ENCODE measurements at regions not wholly inside any gene's neighbourhood (a gene's known extent, or its start where the extent isn't known, plus 50 kb on each side); places are given as distances from the start of the nearest gene placed in this dataset.

DNA sequence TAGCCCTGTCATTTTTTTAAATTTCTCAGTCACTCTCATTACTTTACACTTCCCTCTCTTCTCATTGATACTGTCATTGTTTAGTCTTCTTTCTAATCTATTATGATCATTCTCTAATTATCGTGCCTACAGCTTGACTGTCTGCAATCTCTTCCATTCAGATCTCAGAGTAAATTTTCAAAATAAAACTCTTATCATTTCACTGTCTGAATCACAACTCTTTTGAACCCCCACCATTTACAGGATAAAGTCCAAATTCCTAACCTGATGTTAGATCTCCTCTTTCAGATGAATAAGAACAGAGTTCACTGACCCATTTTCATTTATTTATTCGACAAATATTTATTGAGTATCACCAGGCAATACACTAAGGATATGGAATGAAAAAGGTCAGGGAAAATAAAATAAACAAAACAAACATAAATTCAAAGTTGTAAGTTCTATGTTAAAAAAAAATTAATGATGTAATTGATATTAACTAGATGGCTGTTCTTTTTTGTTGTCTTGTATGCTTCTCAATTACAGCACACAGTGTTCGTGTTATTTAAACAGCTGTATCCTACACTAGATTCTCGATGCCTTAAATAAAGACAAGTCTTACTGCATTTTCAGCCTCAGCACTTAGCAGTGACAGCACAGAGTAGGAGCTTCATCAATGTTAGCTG, 631.0 kb downstream of the IRS1 start (continued):
- no peak for TF ChIP-seq ZNF562 (CRISPR knock-in tag; IDR thresholded peaks at IDR 0.05; ENCODE audit: borderline replicate concordance)
- TF ChIP-seq, protein P1, sequence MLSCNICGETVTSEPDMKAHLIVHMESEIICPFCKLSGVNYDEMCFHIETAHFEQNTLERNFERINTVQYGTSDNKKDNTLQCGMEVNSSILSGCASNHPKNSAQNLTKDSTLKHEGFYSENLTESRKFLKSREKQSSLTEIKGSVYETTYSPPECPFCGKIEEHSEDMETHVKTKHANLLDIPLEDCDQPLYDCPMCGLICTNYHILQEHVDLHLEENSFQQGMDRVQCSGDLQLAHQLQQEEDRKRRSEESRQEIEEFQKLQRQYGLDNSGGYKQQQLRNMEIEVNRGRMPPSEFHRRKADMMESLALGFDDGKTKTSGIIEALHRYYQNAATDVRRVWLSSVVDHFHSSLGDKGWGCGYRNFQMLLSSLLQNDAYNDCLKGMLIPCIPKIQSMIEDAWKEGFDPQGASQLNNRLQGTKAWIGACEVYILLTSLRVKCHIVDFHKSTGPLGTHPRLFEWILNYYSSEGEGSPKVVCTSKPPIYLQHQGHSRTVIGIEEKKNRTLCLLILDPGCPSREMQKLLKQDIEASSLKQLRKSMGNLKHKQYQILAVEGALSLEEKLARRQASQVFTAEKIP (CRISPR knock-in tag; IDR thresholded peaks at IDR 0.05; ENCODE audit: borderline replicate concordance) = no peak
- no peak for TF ChIP-seq MXD4 (CRISPR knock-in tag; IDR thresholded peaks at IDR 0.05)
- no peak for TF ChIP-seq ZNF619 (CRISPR knock-in tag; IDR thresholded peaks at IDR 0.05)
- TF ChIP-seq, protein P2, sequence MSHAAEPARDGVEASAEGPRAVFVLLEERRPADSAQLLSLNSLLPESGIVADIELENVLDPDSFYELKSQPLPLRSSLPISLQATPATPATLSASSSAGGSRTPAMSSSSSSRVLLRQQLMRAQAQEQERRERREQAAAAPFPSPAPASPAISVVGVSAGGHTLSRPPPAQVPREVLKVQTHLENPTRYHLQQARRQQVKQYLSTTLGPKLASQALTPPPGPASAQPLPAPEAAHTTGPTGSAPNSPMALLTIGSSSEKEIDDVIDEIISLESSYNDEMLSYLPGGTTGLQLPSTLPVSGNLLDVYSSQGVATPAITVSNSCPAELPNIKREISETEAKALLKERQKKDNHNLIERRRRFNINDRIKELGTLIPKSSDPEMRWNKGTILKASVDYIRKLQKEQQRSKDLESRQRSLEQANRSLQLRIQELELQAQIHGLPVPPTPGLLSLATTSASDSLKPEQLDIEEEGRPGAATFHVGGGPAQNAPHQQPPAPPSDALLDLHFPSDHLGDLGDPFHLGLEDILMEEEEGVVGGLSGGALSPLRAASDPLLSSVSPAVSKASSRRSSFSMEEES (CRISPR knock-in tag; IDR thresholded peaks at IDR 0.05) = no peak
- TF ChIP-seq, protein P3, sequence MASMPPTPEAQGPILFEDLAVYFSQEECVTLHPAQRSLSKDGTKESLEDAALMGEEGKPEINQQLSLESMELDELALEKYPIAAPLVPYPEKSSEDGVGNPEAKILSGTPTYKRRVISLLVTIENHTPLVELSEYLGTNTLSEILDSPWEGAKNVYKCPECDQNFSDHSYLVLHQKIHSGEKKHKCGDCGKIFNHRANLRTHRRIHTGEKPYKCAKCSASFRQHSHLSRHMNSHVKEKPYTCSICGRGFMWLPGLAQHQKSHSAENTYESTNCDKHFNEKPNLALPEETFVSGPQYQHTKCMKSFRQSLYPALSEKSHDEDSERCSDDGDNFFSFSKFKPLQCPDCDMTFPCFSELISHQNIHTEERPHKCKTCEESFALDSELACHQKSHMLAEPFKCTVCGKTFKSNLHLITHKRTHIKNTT (CRISPR knock-in tag; IDR thresholded peaks at IDR 0.05) = no peak
- no peak for TF ChIP-seq KLF9 (CRISPR knock-in tag; IDR thresholded peaks at IDR 0.05; ENCODE audit: low read depth)
- no peak for TF ChIP-seq GPN1 (CRISPR knock-in tag; IDR thresholded peaks at IDR 0.05; ENCODE audit: borderline replicate concordance)
- TF ChIP-seq ZNF570 (CRISPR knock-in tag; IDR thresholded peaks at IDR 0.05; ENCODE audit: borderline replicate concordance) = no peak
- TF ChIP-seq, protein P4, sequence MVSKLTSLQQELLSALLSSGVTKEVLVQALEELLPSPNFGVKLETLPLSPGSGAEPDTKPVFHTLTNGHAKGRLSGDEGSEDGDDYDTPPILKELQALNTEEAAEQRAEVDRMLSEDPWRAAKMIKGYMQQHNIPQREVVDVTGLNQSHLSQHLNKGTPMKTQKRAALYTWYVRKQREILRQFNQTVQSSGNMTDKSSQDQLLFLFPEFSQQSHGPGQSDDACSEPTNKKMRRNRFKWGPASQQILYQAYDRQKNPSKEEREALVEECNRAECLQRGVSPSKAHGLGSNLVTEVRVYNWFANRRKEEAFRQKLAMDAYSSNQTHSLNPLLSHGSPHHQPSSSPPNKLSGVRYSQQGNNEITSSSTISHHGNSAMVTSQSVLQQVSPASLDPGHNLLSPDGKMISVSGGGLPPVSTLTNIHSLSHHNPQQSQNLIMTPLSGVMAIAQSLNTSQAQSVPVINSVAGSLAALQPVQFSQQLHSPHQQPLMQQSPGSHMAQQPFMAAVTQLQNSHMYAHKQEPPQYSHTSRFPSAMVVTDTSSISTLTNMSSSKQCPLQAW (CRISPR knock-in tag; IDR thresholded peaks at IDR 0.05) = no peak
- no peak for TF ChIP-seq ARID2 (CRISPR knock-in tag; IDR thresholded peaks at IDR 0.05; ENCODE audit: borderline replicate concordance)
- no peak for TF ChIP-seq ZBTB21 (CRISPR knock-in tag; IDR thresholded peaks at IDR 0.05)
- TF ChIP-seq ZNF839 (CRISPR knock-in tag; IDR thresholded peaks at IDR 0.05; ENCODE audit: borderline replicate concordance) = no peak
- TF ChIP-seq U2AF1 (optimal IDR thresholded peaks at IDR 0.05; ENCODE audit: low read depth, low read length) = no peak
- TF ChIP-seq, protein P5, sequence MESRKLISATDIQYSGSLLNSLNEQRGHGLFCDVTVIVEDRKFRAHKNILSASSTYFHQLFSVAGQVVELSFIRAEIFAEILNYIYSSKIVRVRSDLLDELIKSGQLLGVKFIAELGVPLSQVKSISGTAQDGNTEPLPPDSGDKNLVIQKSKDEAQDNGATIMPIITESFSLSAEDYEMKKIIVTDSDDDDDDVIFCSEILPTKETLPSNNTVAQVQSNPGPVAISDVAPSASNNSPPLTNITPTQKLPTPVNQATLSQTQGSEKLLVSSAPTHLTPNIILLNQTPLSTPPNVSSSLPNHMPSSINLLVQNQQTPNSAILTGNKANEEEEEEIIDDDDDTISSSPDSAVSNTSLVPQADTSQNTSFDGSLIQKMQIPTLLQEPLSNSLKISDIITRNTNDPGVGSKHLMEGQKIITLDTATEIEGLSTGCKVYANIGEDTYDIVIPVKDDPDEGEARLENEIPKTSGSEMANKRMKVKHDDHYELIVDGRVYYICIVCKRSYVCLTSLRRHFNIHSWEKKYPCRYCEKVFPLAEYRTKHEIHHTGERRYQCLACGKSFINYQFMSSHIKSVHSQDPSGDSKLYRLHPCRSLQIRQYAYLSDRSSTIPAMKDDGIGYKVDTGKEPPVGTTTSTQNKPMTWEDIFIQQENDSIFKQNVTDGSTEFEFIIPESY (CRISPR knock-in tag; IDR thresholded peaks at IDR 0.05) = no peak
- TF ChIP-seq, protein P6, sequence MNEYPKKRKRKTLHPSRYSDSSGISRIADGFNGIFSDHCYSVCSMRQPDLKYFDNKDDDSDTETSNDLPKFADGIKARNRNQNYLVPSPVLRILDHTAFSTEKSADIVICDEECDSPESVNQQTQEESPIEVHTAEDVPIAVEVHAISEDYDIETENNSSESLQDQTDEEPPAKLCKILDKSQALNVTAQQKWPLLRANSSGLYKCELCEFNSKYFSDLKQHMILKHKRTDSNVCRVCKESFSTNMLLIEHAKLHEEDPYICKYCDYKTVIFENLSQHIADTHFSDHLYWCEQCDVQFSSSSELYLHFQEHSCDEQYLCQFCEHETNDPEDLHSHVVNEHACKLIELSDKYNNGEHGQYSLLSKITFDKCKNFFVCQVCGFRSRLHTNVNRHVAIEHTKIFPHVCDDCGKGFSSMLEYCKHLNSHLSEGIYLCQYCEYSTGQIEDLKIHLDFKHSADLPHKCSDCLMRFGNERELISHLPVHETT (CRISPR knock-in tag; conservative IDR thresholded peaks at IDR 0.05) = no peak
- no peak for TF ChIP-seq REPIN1 (CRISPR knock-in tag; IDR thresholded peaks at IDR 0.05; ENCODE audit: borderline replicate concordance, low read depth)
- TF ChIP-seq TP53 (CRISPR knock-in tag; conservative IDR thresholded peaks at IDR 0.05) = no peak
- 0 out of 2 replicates have a peak, but pooled peaks have one; percentile 12 for TF ChIP-seq ELF3 (CRISPR knock-in tag; IDR thresholded peaks at IDR 0.05)
- no peak for TF ChIP-seq KAT2B (IDR thresholded peaks at IDR 0.05; ENCODE audit: borderline replicate concordance, low read depth, low read length)
